ENCODE measurements at regions not wholly inside any gene's neighbourhood (a gene's known extent, or its start where the extent isn't known, plus 50 kb on each side); places are given as distances from the start of the nearest gene placed in this dataset.

GRCh38 chr1:70754701-70755100 lies 292.9 kb downstream of the PTGER3 start:
- H3K27me3 ChIP-seq: no peaks in the 10 kb centered on the region
- no peaks in the 10 kb centered on the region for H4K20me1 ChIP-seq
- H3K27ac ChIP-seq: no peak overlapping the region
- peaks cover 0 to 10% (median 7%) of the 10 kb centered on the region in 11 experiments; a peak in 9 of 22 replicates for H3K9me3 ChIP-seq (replicated peaks in 1 of 11)
- no peaks in the 10 kb centered on the region for H3K4me1 ChIP-seq
- no peak overlapping the region for H3K9ac ChIP-seq
- TF ChIP-seq Cebpa-rat (IDR thresholded peaks at IDR 0.05): no peak
- no peak overlapping the region for H3K4me3 ChIP-seq
- H3K36me3 ChIP-seq: no peaks in the 10 kb centered on the region
- no peak overlapping the region for H3K4me2 ChIP-seq

GRCh38 chr1:70760154-70760553 lies 287.5 kb downstream of the PTGER3 start:
- Histone ChIP-seq H3K4me3 (no peak overlapping the region), H3K36me3 (no peaks in the 10 kb centered on the region), H3K9me3 (replicated peaks in 1 of 11) (no peaks in the 10 kb centered on the region), H4K20me1 (no peaks in the 10 kb centered on the region), H3K27me3 (no peaks in the 10 kb centered on the region), H3K4me2 (no peak overlapping the region), H3K9ac (no peak overlapping the region), H3K27ac (no peak overlapping the region), H3K4me1 (peaks cover 0 to 5% (median 0%) of the 10 kb centered on the region in 10 experiments; a peak in 3 of 20 replicates)
- TF ChIP-seq Cebpa-rat (IDR thresholded peaks at IDR 0.05): no peak

- peaks cover 0 to 5% (median 0%) of the 10 kb centered on the region in 10 experiments; a peak in 3 of 20 replicates for H3K4me1 ChIP-seq
- H3K9me3 ChIP-seq (replicated peaks in 1 of 11): no peaks in the 10 kb centered on the region
- no peaks in the 10 kb centered on the region for H4K20me1 ChIP-seq
- TF ChIP-seq Cebpa-rat (IDR thresholded peaks at IDR 0.05): no peak
- no peak overlapping the region for H3K4me3 ChIP-seq
- H3K36me3 ChIP-seq: no peaks in the 10 kb centered on the region
- H3K4me2 ChIP-seq: no peak overlapping the region
- no peaks in the 10 kb centered on the region for H3K27me3 ChIP-seq
- H3K9ac ChIP-seq: no peak overlapping the region
- no peak overlapping the region for H3K27ac ChIP-seq
Measured at GRCh38 chr1:70762386-70762785, 285.2 kb downstream of the PTGER3 start.

- peaks cover 0 to 5% (median 0%) of the 10 kb centered on the region in 10 experiments; a peak in 3 of 20 replicates for H3K4me1 ChIP-seq
- H4K20me1 ChIP-seq: no peaks in the 10 kb centered on the region
- no peaks in the 10 kb centered on the region for H3K9me3 ChIP-seq (replicated peaks in 1 of 11)
- TF ChIP-seq Cebpa-rat (IDR thresholded peaks at IDR 0.05): no peak
- no peaks in the 10 kb centered on the region for H3K36me3 ChIP-seq
- no peak overlapping the region for H3K27ac ChIP-seq
- no peak overlapping the region for H3K4me3 ChIP-seq
- H3K9ac ChIP-seq: no peak overlapping the region
- no peaks in the 10 kb centered on the region for H3K27me3 ChIP-seq
- 0 out of 22 replicates have a peak overlapping the region, but pooled peaks of 1 of the 11 experiments have one; percentile 5 for H3K4me2 ChIP-seq
Measured at GRCh38 chr1:70764747-70765146, 282.9 kb downstream of the PTGER3 start.

DNA sequence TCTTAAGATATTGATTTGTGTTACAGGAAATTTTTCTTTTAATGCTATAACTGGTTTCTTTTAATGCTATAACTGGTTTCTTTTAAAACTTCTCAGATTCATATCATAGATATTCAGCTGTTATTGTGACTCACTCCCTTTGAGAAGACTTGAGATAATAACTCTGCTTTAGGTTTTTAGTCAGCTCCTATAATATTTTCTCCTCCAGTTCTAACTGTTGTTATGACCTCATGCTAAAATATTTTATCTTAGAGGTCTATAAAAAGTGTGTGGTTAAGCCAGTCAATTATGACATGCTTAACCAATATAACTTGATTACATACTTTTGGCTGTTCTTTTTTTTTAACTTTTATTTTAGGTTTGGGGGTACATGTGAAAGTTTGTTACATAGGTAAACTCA lies 280.2 kb downstream of the PTGER3 start:
- H3K4me1 ChIP-seq: peaks cover 0 to 5% (median 0%) of the 10 kb centered on the region in 10 experiments; a peak in 3 of 20 replicates
- no peak overlapping the region for H3K9ac ChIP-seq
- H3K4me3 ChIP-seq: no peak overlapping the region
- H3K36me3 ChIP-seq: no peaks in the 10 kb centered on the region
- TF ChIP-seq Cebpa-rat (IDR thresholded peaks at IDR 0.05): no peak
- H3K27me3 ChIP-seq: no peaks in the 10 kb centered on the region
- peaks cover 11 to 19% (median 16%) of the 10 kb centered on the region in 11 experiments; a peak in 21 of 22 replicates for H3K9me3 ChIP-seq (replicated peaks in 1 of 11)
- no peak overlapping the region for H3K27ac ChIP-seq
- H3K4me2 ChIP-seq: no peak overlapping the region
- no peaks in the 10 kb centered on the region for H4K20me1 ChIP-seq

DNA sequence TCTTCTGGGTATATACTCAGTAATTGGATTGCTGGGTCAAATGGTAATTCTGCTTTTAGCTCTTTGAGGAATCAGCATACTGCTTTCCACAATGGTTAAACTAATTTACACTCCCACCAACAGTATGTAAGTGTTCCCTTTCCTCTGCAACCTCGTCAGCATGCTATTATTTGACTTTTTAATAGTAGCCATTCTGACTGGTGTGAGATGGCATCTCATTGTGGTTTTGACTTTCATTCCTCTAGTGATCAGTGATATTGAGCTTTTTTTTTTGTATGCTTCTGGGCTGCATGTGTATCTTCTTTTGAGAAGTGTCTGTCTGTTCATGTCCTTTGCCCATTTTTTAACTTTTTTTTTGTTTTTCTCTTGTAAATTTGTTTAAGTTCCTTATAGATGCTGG lies 279.4 kb downstream of the PTGER3 start:
- H3K4me2 ChIP-seq: no peak overlapping the region
- H4K20me1 ChIP-seq: no peaks in the 10 kb centered on the region
- TF ChIP-seq Cebpa-rat (IDR thresholded peaks at IDR 0.05): no peak
- H3K36me3 ChIP-seq: no peaks in the 10 kb centered on the region
- no peak overlapping the region for H3K4me3 ChIP-seq
- H3K27me3 ChIP-seq: no peaks in the 10 kb centered on the region
- H3K9ac ChIP-seq: no peak overlapping the region
- peaks cover 0 to 5% (median 0%) of the 10 kb centered on the region in 10 experiments; a peak in 3 of 20 replicates for H3K4me1 ChIP-seq
- H3K27ac ChIP-seq: no peak overlapping the region
- H3K9me3 ChIP-seq (replicated peaks in 1 of 11): peaks cover 15 to 25% (median 19%) of the 10 kb centered on the region in 11 experiments; a peak in 21 of 22 replicates

- TF ChIP-seq Cebpa-rat (IDR thresholded peaks at IDR 0.05): no peak
- Histone ChIP-seq H3K9me3 (replicated peaks in 1 of 11) (peaks cover 0 to 16% (median 6%) of the 10 kb centered on the region in 11 experiments; a peak in 8 of 22 replicates), H3K4me1 (no peaks in the 10 kb centered on the region)
Measured at GRCh38 chr1:70778056-70778762, 269.4 kb downstream of the PTGER3 start.

DNA sequence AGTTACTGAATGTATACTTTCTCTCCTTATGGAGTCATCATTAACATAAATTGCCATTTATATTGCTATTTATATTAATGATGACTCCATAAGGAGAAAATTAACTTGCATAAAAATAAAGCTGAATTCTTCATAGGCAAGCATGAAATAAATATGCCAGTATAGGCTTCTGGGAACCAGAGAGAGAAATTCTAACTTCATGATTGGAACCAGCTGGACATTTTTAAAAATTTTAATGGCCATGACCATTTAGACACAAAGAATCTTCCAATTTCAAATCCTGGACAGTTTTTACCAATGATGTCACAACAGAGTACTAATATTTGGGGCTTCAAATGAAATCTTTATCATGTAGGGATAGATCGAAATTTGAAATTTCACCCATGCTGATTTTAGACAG lies 268.7 kb downstream of the PTGER3 start:
- Histone ChIP-seq H3K4me1 (no peaks in the 10 kb centered on the region), H3K4me3 (no peak overlapping the region), H3K27ac (no peak overlapping the region), H3K36me3 (no peaks in the 10 kb centered on the region), H4K20me1 (no peaks in the 10 kb centered on the region), H3K27me3 (no peaks in the 10 kb centered on the region), H3K4me2 (no peak overlapping the region), H3K9me3 (replicated peaks in 1 of 11) (peaks cover 0 to 9% (median 1%) of the 10 kb centered on the region in 11 experiments; a peak in 7 of 22 replicates), H3K9ac (no peak overlapping the region)
- TF ChIP-seq Cebpa-rat (IDR thresholded peaks at IDR 0.05): no peak

More at GRCh38 chr1:70778056-70778762, 269.4 kb downstream of the PTGER3 start:
- no peaks in the 10 kb centered on the region for H3K27me3 ChIP-seq
- no peaks in the 10 kb centered on the region for H4K20me1 ChIP-seq
- H3K9ac ChIP-seq: no peak overlapping the region
- no peak overlapping the region for H3K27ac ChIP-seq
- H3K4me3 ChIP-seq: no peak overlapping the region
- no peaks in the 10 kb centered on the region for H3K36me3 ChIP-seq
- no peak overlapping the region for H3K4me2 ChIP-seq

- no peak for TF ChIP-seq Cebpa-rat (IDR thresholded peaks at IDR 0.05)
- Histone ChIP-seq H3K27me3 (no peaks in the 10 kb centered on the region), H3K9ac (no peak overlapping the region), H3K4me3 (no peak overlapping the region), H3K36me3 (no peaks in the 10 kb centered on the region), H3K4me1 (no peaks in the 10 kb centered on the region), H3K4me2 (peak overlapping the region in 1 of 11 experiments; percentile 10; a peak in 1 of 22 replicates), H4K20me1 (no peaks in the 10 kb centered on the region), H3K27ac (no peak overlapping the region), H3K9me3 (replicated peaks in 1 of 11) (peaks cover 0 to 3% (median 0%) of the 10 kb centered on the region in 11 experiments; a peak in 1 of 22 replicates)
Measured at GRCh38 chr1:70779571-70779970, 268.0 kb downstream of the PTGER3 start.

- TF ChIP-seq Cebpa-rat (IDR thresholded peaks at IDR 0.05): no peak
- H4K20me1 ChIP-seq: no peaks in the 10 kb centered on the region
Measured at GRCh38 chr1:70785287-70785686, 262.3 kb downstream of the PTGER3 start.

More at GRCh38 chr1:70785287-70785686, 262.3 kb downstream of the PTGER3 start:
- Histone ChIP-seq H3K4me1 (no peaks in the 10 kb centered on the region), H3K4me3 (no peak overlapping the region), H3K27me3 (no peaks in the 10 kb centered on the region), H3K36me3 (no peaks in the 10 kb centered on the region), H3K9me3 (replicated peaks in 1 of 11) (no peaks in the 10 kb centered on the region), H3K9ac (no peak overlapping the region), H3K4me2 (no peak overlapping the region), H3K27ac (no peak overlapping the region)

All from BLaER1 treated with 17β-estradiol and CSF1 and Interleukin-3, amounts not matched to agents 10 nM and 100 nM (cell line).